ENCODE measurements at regions not wholly inside any gene's neighbourhood (a gene's known extent, or its start where the extent isn't known, plus 50 kb on each side); places are given as distances from the start of the nearest gene placed in this dataset.

DNA sequence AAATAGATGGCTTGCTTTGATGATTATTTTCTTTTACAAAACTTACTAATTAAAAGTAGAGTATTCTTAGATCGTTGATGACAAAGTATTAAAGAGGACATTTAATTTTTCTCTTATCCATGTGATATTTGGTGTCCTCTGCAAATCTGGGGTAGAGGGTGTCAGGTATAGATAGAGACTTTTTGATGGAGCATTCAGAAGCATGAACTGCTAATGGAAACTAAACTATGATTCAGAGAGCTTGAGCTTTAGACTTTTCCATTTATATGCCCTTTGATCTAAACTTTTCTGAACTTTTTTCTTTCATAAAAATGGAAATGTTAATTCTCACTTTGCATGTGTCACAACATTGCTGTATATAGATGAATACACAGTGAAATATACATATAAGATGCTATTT lies 619.7 kb downstream of the PLCL1 start:
- Mint-ChIP-seq H3K4me3 (no peak overlapping the region), H3K4me1 (ENCODE audit: low read depth) (peaks cover 3% of the 10 kb centered on the region), H3K27ac (no peak overlapping the region), H3K9me3 (no peaks in the 10 kb centered on the region), H3K27me3 (no peaks in the 10 kb centered on the region), H3K36me3 (ENCODE audit: low read depth) (no peaks in the 10 kb centered on the region)
- POLR2A ChIA-PET: no interaction called here
- CTCF ChIA-PET: no interaction called here
- intact Hi-C loops (cut with micrococcal nuclease): no loop called here
- TF ChIP-seq, protein P1, sequence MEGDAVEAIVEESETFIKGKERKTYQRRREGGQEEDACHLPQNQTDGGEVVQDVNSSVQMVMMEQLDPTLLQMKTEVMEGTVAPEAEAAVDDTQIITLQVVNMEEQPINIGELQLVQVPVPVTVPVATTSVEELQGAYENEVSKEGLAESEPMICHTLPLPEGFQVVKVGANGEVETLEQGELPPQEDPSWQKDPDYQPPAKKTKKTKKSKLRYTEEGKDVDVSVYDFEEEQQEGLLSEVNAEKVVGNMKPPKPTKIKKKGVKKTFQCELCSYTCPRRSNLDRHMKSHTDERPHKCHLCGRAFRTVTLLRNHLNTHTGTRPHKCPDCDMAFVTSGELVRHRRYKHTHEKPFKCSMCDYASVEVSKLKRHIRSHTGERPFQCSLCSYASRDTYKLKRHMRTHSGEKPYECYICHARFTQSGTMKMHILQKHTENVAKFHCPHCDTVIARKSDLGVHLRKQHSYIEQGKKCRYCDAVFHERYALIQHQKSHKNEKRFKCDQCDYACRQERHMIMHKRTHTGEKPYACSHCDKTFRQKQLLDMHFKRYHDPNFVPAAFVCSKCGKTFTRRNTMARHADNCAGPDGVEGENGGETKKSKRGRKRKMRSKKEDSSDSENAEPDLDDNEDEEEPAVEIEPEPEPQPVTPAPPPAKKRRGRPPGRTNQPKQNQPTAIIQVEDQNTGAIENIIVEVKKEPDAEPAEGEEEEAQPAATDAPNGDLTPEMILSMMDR (IDR thresholded peaks at IDR 0.05): no peak
- ATAC-seq: no peak
- no peak for DNase-seq

- ChIA-PET CTCF (no interaction called here), POLR2A (no interaction called here)
- Mint-ChIP-seq H3K27ac (no peak overlapping the region), H3K36me3 (ENCODE audit: low read depth) (no peaks in the 10 kb centered on the region), H3K4me1 (ENCODE audit: low read depth) (no peaks in the 10 kb centered on the region), H3K27me3 (peaks cover 2% of the 10 kb centered on the region), H3K4me3 (no peak overlapping the region), H3K9me3 (no peaks in the 10 kb centered on the region)
- intact Hi-C loops (cut with micrococcal nuclease): no loop called here
- TF ChIP-seq, protein P1 (IDR thresholded peaks at IDR 0.05): no peak
- no peak for ATAC-seq
- DNase-seq: no peak
These were observed 613.4 kb downstream of the PLCL1 start for GRCh38 chr2:198417836-198418235.

DNA sequence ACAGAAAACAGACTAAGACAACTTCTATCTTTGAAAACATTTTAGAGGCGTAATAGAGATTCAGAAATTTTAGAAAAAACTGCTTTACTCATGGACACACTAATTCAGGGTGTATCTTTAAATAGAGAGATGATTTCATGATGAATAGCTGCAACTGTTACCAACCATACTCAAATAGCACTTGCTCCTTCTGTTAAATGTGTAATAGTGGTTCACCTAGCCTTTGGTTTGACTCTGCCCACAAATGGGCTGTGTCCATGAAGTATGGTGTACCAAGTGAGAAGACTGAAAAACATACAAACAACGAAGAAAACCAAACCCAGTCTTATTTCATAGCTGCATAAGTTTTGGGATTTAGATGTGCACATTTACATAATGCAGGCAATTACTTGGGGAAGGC lies 610.6 kb downstream of the PLCL1 start:
- TF ChIP-seq, protein P1 (IDR thresholded peaks at IDR 0.05): no peak
- Mint-ChIP-seq H3K9me3 (no peaks in the 10 kb centered on the region), H3K36me3 (ENCODE audit: low read depth) (no peaks in the 10 kb centered on the region), H3K27ac (no peak overlapping the region), H3K4me1 (ENCODE audit: low read depth) (no peaks in the 10 kb centered on the region), H3K4me3 (no peak overlapping the region), H3K27me3 (peaks cover 2% of the 10 kb centered on the region)
- ATAC-seq: no peak
- CTCF ChIA-PET: interaction anchor here (1.6 kb wide), 1 partner anchor 40 kb away, joined by 4 read pairs; no protein-coding TSS in a partner anchor
- no peak for DNase-seq
- intact Hi-C loops (cut with micrococcal nuclease): no loop called here
- POLR2A ChIA-PET: no interaction called here

DNA sequence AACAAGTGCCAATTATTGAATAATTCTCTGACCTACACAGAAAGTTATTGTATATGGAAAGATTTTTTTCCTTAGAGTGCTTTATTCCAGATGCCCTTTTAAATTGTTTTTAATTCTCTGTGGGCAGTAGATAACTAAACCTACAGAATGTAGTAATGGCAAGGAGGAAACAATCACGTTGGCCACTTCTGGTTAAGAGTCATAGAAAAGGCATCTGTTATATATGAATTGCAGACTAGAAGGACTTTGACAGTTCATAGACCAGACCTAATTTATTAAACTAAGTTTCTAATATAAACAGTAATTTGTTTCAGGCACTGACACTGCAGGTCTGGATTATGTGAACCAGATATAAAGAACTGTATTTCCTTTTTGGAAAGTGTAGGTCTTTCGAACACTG lies 607.5 kb downstream of the PLCL1 start:
- Mint-ChIP-seq H3K27ac (no peak overlapping the region), H3K27me3 (peaks cover 2% of the 10 kb centered on the region), H3K36me3 (ENCODE audit: low read depth) (no peaks in the 10 kb centered on the region), H3K4me1 (ENCODE audit: low read depth) (no peaks in the 10 kb centered on the region), H3K9me3 (no peaks in the 10 kb centered on the region), H3K4me3 (no peak overlapping the region)
- no peak for DNase-seq
- ChIA-PET CTCF (no interaction called here), POLR2A (no interaction called here)
- TF ChIP-seq, protein P1 (IDR thresholded peaks at IDR 0.05): no peak
- intact Hi-C loops (cut with micrococcal nuclease): no loop called here
- no peak for ATAC-seq

- CTCF ChIA-PET: no interaction called here
- peaks cover 9% of the 10 kb centered on the region for H3K27me3 Mint-ChIP-seq
- no peak for ATAC-seq
- H3K36me3 Mint-ChIP-seq (ENCODE audit: low read depth): no peaks in the 10 kb centered on the region
- intact Hi-C loops (cut with micrococcal nuclease): no loop called here
- no peaks in the 10 kb centered on the region for H3K4me1 Mint-ChIP-seq (ENCODE audit: low read depth)
- H3K9me3 Mint-ChIP-seq: no peaks in the 10 kb centered on the region
- no peak overlapping the region for H3K27ac Mint-ChIP-seq
- POLR2A ChIA-PET: no interaction called here
- no peak for DNase-seq
- H3K4me3 Mint-ChIP-seq: no peak overlapping the region
- TF ChIP-seq, protein P1 (IDR thresholded peaks at IDR 0.05): no peak
These were observed 603.8 kb downstream of the PLCL1 start for GRCh38 chr2:198408171-198408570.

Measured in activated CD8-positive, alpha-beta T cell treated with anti-CD3 and anti-CD28 coated beads for 36 hours (primary cell).